Upper lobe of left lung (tissue), 4 donors: ENCODE measurements at regions not wholly inside any gene's neighbourhood (a gene's known extent, or its start where the extent isn't known, plus 50 kb on each side); places are given as distances from the start of the nearest gene placed in this dataset.
"Not testable (repeated sequence)": the region's sequence is repeated elsewhere in the genome, so short reads cannot be mapped to it uniquely, and the experiment has no call there.

ENCODE experiments used
- EP300 ChIP-seq, 4 donors: sonication (generic); formaldehyde crosslinking; IDR thresholded peaks; one replicate each; pipeline ENCODE4 v1.5.1; 2017; ENCODE audit warnings: antibody characterized with exemption in 4 of 4, control low read depth in 2 of 4
- POLR2A ChIP-seq, 4 donors: fragments of 450-650 bp; IDR thresholded peaks; one replicate each; pipeline ENCODE4 v1.5.1; 2016 to 2017; ENCODE audit warnings: antibody characterized with exemption in 4 of 4, mild to moderate bottlenecking in 2 of 4
- TF ChIP-seq, protein P1 (sequence below), 6 experiments: fragments of 450-650 bp in 4 of 6; fragments of 200-600 bp in 2 of 6; sonication (generic) in 2 of 6; IDR thresholded peaks; one replicate each; pipeline ENCODE4 v1.5.1; 2016 to 2019; ENCODE audit warnings: antibody characterized with exemption in 6 of 6

DNA sequence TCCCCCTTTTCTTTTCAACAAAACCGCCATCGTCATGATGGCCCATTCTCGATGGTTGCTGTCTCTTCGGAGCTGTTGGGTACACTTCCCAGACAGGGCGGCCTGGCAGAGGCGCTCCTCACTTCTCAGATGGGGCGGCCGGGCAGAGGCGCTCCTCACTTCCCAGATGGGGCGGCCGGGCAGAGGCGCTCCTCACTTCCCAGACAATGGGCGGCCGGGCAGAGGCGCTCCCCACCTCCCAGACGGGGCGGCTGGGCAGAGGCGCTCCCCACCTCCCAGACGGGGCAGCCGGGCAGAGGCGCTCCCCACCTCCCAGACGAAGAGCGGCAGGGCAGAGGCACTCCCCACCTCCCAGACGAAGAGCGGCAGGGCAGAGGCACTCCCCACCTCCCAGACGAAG lies 143.3 kb upstream of the NTRK2 start:
- TF ChIP-seq POLR2A, EP300 (IDR thresholded peaks at IDR 0.05): not testable (repeated sequence)
- TF ChIP-seq, protein P1, sequence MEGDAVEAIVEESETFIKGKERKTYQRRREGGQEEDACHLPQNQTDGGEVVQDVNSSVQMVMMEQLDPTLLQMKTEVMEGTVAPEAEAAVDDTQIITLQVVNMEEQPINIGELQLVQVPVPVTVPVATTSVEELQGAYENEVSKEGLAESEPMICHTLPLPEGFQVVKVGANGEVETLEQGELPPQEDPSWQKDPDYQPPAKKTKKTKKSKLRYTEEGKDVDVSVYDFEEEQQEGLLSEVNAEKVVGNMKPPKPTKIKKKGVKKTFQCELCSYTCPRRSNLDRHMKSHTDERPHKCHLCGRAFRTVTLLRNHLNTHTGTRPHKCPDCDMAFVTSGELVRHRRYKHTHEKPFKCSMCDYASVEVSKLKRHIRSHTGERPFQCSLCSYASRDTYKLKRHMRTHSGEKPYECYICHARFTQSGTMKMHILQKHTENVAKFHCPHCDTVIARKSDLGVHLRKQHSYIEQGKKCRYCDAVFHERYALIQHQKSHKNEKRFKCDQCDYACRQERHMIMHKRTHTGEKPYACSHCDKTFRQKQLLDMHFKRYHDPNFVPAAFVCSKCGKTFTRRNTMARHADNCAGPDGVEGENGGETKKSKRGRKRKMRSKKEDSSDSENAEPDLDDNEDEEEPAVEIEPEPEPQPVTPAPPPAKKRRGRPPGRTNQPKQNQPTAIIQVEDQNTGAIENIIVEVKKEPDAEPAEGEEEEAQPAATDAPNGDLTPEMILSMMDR (IDR thresholded peaks at IDR 0.05), result not testable (repeated sequence)
